ENCODE measurements at regions not wholly inside any gene's neighbourhood (a gene's known extent, or its start where the extent isn't known, plus 50 kb on each side); places are given as distances from the start of the nearest gene placed in this dataset.

GRCh38 chr16:49068224-49068623, 213.4 kb downstream of the CBLN1 start:
- DNase-seq = no peak

- DNase-seq = no peak
These were observed 213.9 kb downstream of the CBLN1 start for GRCh38 chr16:49067776-49068175.

GRCh38 chr16:49061137-49061714, 220.4 kb downstream of the CBLN1 start:
- DNase-seq = no peak

- DNase-seq = no peak
These were observed 220.9 kb downstream of the CBLN1 start for GRCh38 chr16:49060728-49061127.

GRCh38 chr16:49058382-49058781, 223.3 kb downstream of the CBLN1 start:
- DNase-seq = no peak

GRCh38 chr16:49057936-49058335, 223.7 kb downstream of the CBLN1 start:
- no peak for DNase-seq

GRCh38 chr16:49057391-49057790, 224.2 kb downstream of the CBLN1 start:
- DNase-seq = no peak

- DNase-seq = no peak
These were observed 225.1 kb downstream of the CBLN1 start for GRCh38 chr16:49056546-49056945.

- no peak for DNase-seq
These were observed 225.7 kb downstream of the CBLN1 start for GRCh38 chr16:49055824-49056545.

GRCh38 chr16:49055291-49055690, 226.3 kb downstream of the CBLN1 start:
- no peak for DNase-seq

GRCh38 chr16:49054606-49055005, 227.0 kb downstream of the CBLN1 start:
- no peak for DNase-seq

GRCh38 chr16:49052846-49053245, 228.8 kb downstream of the CBLN1 start:
- DNase-seq = no peak

GRCh38 chr16:49051576-49051975, 230.1 kb downstream of the CBLN1 start:
- DNase-seq = no peak

GRCh38 chr16:49050607-49051006, 231.0 kb downstream of the CBLN1 start:
- DNase-seq = no peak

GRCh38 chr16:49049644-49050043, 232.0 kb downstream of the CBLN1 start:
- no peak for DNase-seq

- peak; percentile 4 for DNase-seq
These were observed 232.4 kb downstream of the CBLN1 start for GRCh38 chr16:49049191-49049590.

GRCh38 chr16:49048557-49048956, 233.1 kb downstream of the CBLN1 start:
- peak; percentile 36 for DNase-seq

- DNase-seq = no peak
These were observed 245.5 kb downstream of the CBLN1 start for GRCh38 chr16:49036126-49036525.

GRCh38 chr16:49027420-49027819, 254.2 kb downstream of the CBLN1 start:
- DNase-seq = no peak

GRCh38 chr16:49026566-49027181, 255.0 kb downstream of the CBLN1 start:
- no peak for DNase-seq

- no peak for DNase-seq
These were observed 256.7 kb downstream of the CBLN1 start for GRCh38 chr16:49024896-49025295.

- no peak for DNase-seq
These were observed 257.6 kb downstream of the CBLN1 start for GRCh38 chr16:49024016-49024415.

GRCh38 chr16:49023050-49023449, 258.6 kb downstream of the CBLN1 start:
- no peak for DNase-seq

- DNase-seq = no peak
These were observed 259.2 kb downstream of the CBLN1 start for GRCh38 chr16:49022351-49022963.

Measured in midbrain (tissue), 1 donor.